IMR-90 (cell line): ENCODE measurements at regions not wholly inside any gene's neighbourhood (a gene's known extent, or its start where the extent isn't known, plus 50 kb on each side); places are given as distances from the start of the nearest gene placed in this dataset.

ENCODE experiments used
- ATAC-seq: fragments of 200-7000 bp; cut with Tn5 transposase; 2 replicates; pipeline ENCODE4 v1.9.1; 2020; ENCODE audit warnings: low read depth, mild to moderate bottlenecking, moderate library complexity
- BruUV-seq: library from RNA; stranded (reverse); fragments of 400-500 nt; replicated peaks from 2 replicates; lab custom pipeline; 2021; lab: Mats Ljungman, UMichigan
- CTCF ChIA-PET: fragments of 300-600 bp; formaldehyde crosslinking; extraction: SDS; loops from one replicate; lab custom pipeline; 2021; ENCODE audit warnings: antibody characterized with exemption; lab: Yijun Ruan, JAX
- POLR2A ChIA-PET: fragments of 300-600 bp; sonication (Branson Sonifier 250); formaldehyde crosslinking; loops from one replicate; lab custom pipeline; 2022; ENCODE audit warnings: antibody characterized with exemption; ENCODE audit not compliant: unreplicated experiment; lab: Charles Lee
- DNase-seq: peaks from one replicate; pipeline ENCODE4 v3.0.0; 2013
- H2AFZ ChIP-seq: replicated peaks from 2 replicates; pipeline ENCODE3; 2013; ENCODE audit warnings: low read length, mild to moderate bottlenecking; ENCODE audit not compliant: poor library complexity
- H2AK5ac ChIP-seq: 2 replicates; pipeline ENCODE4 v1.6.1; 2013; ENCODE audit warnings: low read depth, low read length, inconsistent platforms
- H2AK9ac ChIP-seq: replicated peaks from 2 replicates; pipeline ENCODE3; 2013; ENCODE audit warnings: mild to moderate bottlenecking, low read depth, low read length, moderate library complexity; ENCODE audit not compliant: poor library complexity
- H2BK120ac ChIP-seq: 2 replicates; pipeline ENCODE4 v1.6.1; 2013; ENCODE audit warnings: low read depth, low read length, inconsistent platforms
- H2BK15ac ChIP-seq: 3 replicates; pipeline ENCODE4 v1.6.1; 2013; ENCODE audit warnings: low read depth, low read length, inconsistent platforms
- H2BK20ac ChIP-seq: 2 replicates; pipeline ENCODE4 v1.6.1; 2013; ENCODE audit warnings: low read depth, mild to moderate bottlenecking, inconsistent platforms, low read length, moderate library complexity
- H2BK5ac ChIP-seq: 2 replicates; pipeline ENCODE4 v1.6.1; 2013; ENCODE audit warnings: mild to moderate bottlenecking, low read depth, low read length, inconsistent platforms; ENCODE audit not compliant: poor library complexity, severe bottlenecking
- H3K14ac ChIP-seq: replicated peaks from 2 replicates; pipeline ENCODE4 v1.6.1; 2013; ENCODE audit warnings: low read depth, low read length, inconsistent platforms
- H3K18ac ChIP-seq: 2 replicates; pipeline ENCODE4 v1.6.1; 2013; ENCODE audit warnings: low read depth, low read length, control low read depth
- H3K23ac ChIP-seq: 2 replicates; pipeline ENCODE4 v1.6.1; 2013; ENCODE audit warnings: low read depth, low read length, inconsistent platforms
- H3K27ac ChIP-seq: 2 replicates; pipeline ENCODE4 v1.5.1; 2013; ENCODE audit warnings: mild to moderate bottlenecking, control low read depth, low read length; ENCODE audit not compliant: insufficient read depth
- H3K27me3 ChIP-seq: 2 replicates; pipeline ENCODE4 v1.6.1; 2013; ENCODE audit warnings: low read length; ENCODE audit not compliant: control insufficient read depth, insufficient read depth
- H3K36me3 ChIP-seq: 2 replicates; pipeline ENCODE4 v1.6.1; 2013; ENCODE audit warnings: low read length, mixed read lengths; ENCODE audit not compliant: control insufficient read depth, insufficient read depth
- H3K4ac ChIP-seq: 2 replicates; pipeline ENCODE4 v1.6.1; 2013; ENCODE audit warnings: low read depth, low read length, inconsistent platforms
- H3K4me1 ChIP-seq: 2 replicates; pipeline ENCODE4 v1.6.1; 2013; ENCODE audit warnings: low read length, mixed read lengths; ENCODE audit not compliant: control insufficient read depth, insufficient read depth
- H3K4me2 ChIP-seq: 2 replicates; pipeline ENCODE4 v1.6.1; 2013; ENCODE audit warnings: low read depth, mild to moderate bottlenecking, control low read depth, low read length, moderate library complexity
- H3K4me3 ChIP-seq: 2 replicates; pipeline ENCODE4 v1.5.1; 2013; ENCODE audit warnings: low read depth, mild to moderate bottlenecking, control low read depth, low read length, moderate library complexity; ENCODE audit not compliant: insufficient read depth
- H3K56ac ChIP-seq: 2 replicates; pipeline ENCODE4 v1.6.1; 2013; ENCODE audit warnings: low read length, inconsistent platforms; ENCODE audit not compliant: insufficient read depth; ENCODE audit errors: extremely low read depth
- H3K79me1 ChIP-seq, 2 experiments: 2 replicates each; pipeline ENCODE4 v1.6.1; 2013; ENCODE audit warnings: low read length in 2 of 2, inconsistent platforms in 1 of 2, low read depth in 1 of 2
- H3K9ac ChIP-seq: 2 replicates; pipeline ENCODE4 v1.6.1; 2013; ENCODE audit warnings: low read depth, low read length, control low read depth
- H3K9me1 ChIP-seq: 2 replicates; pipeline ENCODE4 v1.6.1; 2013; ENCODE audit warnings: low read length, inconsistent platforms; ENCODE audit not compliant: insufficient read depth
- H3K9me3 ChIP-seq: 2 replicates; pipeline ENCODE4 v1.6.1; 2013; ENCODE audit warnings: low read length; ENCODE audit not compliant: control insufficient read depth, insufficient read depth
- H4K20me1 ChIP-seq: 2 replicates; pipeline ENCODE4 v1.6.1; 2013; ENCODE audit warnings: low read length, inconsistent platforms; ENCODE audit not compliant: insufficient read depth
- H4K5ac ChIP-seq: 2 replicates; pipeline ENCODE4 v1.6.1; 2013; ENCODE audit warnings: mild to moderate bottlenecking, low read depth, low read length, control low read depth
- H4K8ac ChIP-seq, 2 experiments: 2 replicates each; pipeline ENCODE4 v1.6.1; 2013; ENCODE audit warnings: low read depth in 2 of 2, low read length in 2 of 2, control low read depth in 1 of 2, inconsistent platforms in 1 of 2
- H4K91ac ChIP-seq: 2 replicates; pipeline ENCODE4 v1.6.1; 2013; ENCODE audit warnings: low read depth, low read length, inconsistent platforms; ENCODE audit not compliant: insufficient read depth
- BHLHE40 ChIP-seq: fragments of 150-350 bp; IDR thresholded peaks from 2 replicates; pipeline ENCODE4 v1.6.1; 2016; ENCODE audit warnings: mild to moderate bottlenecking, low read depth, low read length
- CEBPB ChIP-seq: IDR thresholded peaks from 2 replicates; pipeline ENCODE4 v1.6.1; 2012; ENCODE audit warnings: low read depth, low read length, improper control_type of control experiment
- CHD1 ChIP-seq: IDR thresholded peaks from 2 replicates; pipeline ENCODE4 v1.6.1; 2012; ENCODE audit warnings: low read depth, low read length, improper control_type of control experiment
- ELK1 ChIP-seq: fragments of 150-350 bp; IDR thresholded peaks from 2 replicates; pipeline ENCODE4 v1.6.1; 2016; ENCODE audit warnings: low read depth, mild to moderate bottlenecking, low read length, moderate library complexity, borderline replicate concordance
- FOS ChIP-seq: fragments of 150-350 bp; IDR thresholded peaks from 2 replicates; pipeline ENCODE4 v1.6.1; 2016; ENCODE audit warnings: low read depth, low read length
- MAFK ChIP-seq: IDR thresholded peaks from 2 replicates; pipeline ENCODE4 v1.6.1; 2012; ENCODE audit warnings: low read depth, low read length, improper control_type of control experiment
- MAZ ChIP-seq: IDR thresholded peaks from 2 replicates; pipeline ENCODE4 v1.6.1; 2012; ENCODE audit warnings: low read depth, mild to moderate bottlenecking, low read length, improper control_type of control experiment, moderate library complexity, borderline replicate concordance
- MXI1 ChIP-seq: IDR thresholded peaks from 2 replicates; pipeline ENCODE4 v1.6.1; 2012; ENCODE audit warnings: low read depth, mild to moderate bottlenecking, low read length, moderate library complexity, borderline replicate concordance
- NFE2L2 ChIP-seq: fragments of 150-350 bp; IDR thresholded peaks from 2 replicates; pipeline ENCODE4 v1.6.1; 2016; ENCODE audit warnings: low read depth, mild to moderate bottlenecking, low read length
- POLR2A ChIP-seq: IDR thresholded peaks from 2 replicates; pipeline ENCODE4 v1.6.1; 2012; ENCODE audit warnings: mild to moderate bottlenecking, low read depth, low read length
- RAD21 ChIP-seq: IDR thresholded peaks from 2 replicates; pipeline ENCODE4 v1.6.1; 2012; ENCODE audit warnings: low read length, improper control_type of control experiment
- RFX5 ChIP-seq: IDR thresholded peaks from 2 replicates; pipeline ENCODE4 v1.8.0; 2012; ENCODE audit warnings: low read depth, mild to moderate bottlenecking, low read length, moderate library complexity
- USF2 ChIP-seq: fragments of 150-350 bp; IDR thresholded peaks from 2 replicates; pipeline ENCODE4 v1.6.1; 2017; ENCODE audit warnings: mild to moderate bottlenecking, antibody characterized with exemption, low read length, low read depth
- WGBS, 2 experiments: methylation state at CpG; one replicate each; pipeline versions ENCODE4 v1.1.5 to v1.1.7; 2013; ENCODE audit warnings: missing lambda C conversion rate in 2 of 2; ENCODE audit not compliant: insufficient read length in 1 of 2; ENCODE audit errors: extremely low coverage in 2 of 2; 5-methylcytosine and 5-hydroxymethylcytosine counted together
- dilution Hi-C: fragments of 300-500 bp; cut with HindIII; formaldehyde crosslinking; loops from one replicate; pipeline ENCODE4 v1.14.3; 2018; ENCODE audit warnings: low sequenced_read_pairs; ENCODE audit not compliant: unreplicated experiment
- in situ Hi-C: fragments of 300-500 bp; cut with MboI; formaldehyde crosslinking; loops from 3 replicates; pipeline ENCODE4 v1.14.3; 2019; ENCODE audit warnings: low sequenced_read_pairs, inconsistent platforms, mixed read lengths
- intact Hi-C: fragments of 100-400 bp; cut with micrococcal nuclease; formaldehyde crosslinking; loops from 2 replicates; pipeline ENCODE4 v1.10.0; 2022

- Histone ChIP-seq H2BK5ac (peak overlapping the region; percentile 66), H4K8ac (no peak overlapping the region), H3K9ac (no peak overlapping the region), H3K4me3 (no peak overlapping the region), H3K4me2 (peak overlapping the region; percentile 75; the same call in 1 of the 2 replicates), H3K56ac (0 out of 2 replicates have a peak overlapping the region, but pooled peaks have one; percentile 23), H3K4me1 (peaks cover 4% of the 10 kb centered on the region), H3K14ac (no peak overlapping the region), H2BK20ac (0 out of 2 replicates have a peak overlapping the region, but pooled peaks have one; percentile 8), H2BK120ac (peak overlapping the region; percentile 61; the same call in 1 of the 2 replicates), H3K9me3 (no peaks in the 10 kb centered on the region), H3K9me1 (peaks cover 6% of the 10 kb centered on the region), H3K4ac (no peak overlapping the region), H3K36me3 (no peaks in the 10 kb centered on the region), H3K27ac (no peak overlapping the region), H2AK9ac (no peak overlapping the region), H2BK15ac (no peak overlapping the region), H4K20me1 (peaks cover 4% of the 10 kb centered on the region; the same call in 1 of the 2 replicates), H3K27me3 (no peaks in the 10 kb centered on the region), H2AK5ac (no peak overlapping the region), H3K23ac (no peak overlapping the region), H4K5ac (no peak overlapping the region), H3K18ac (no peak overlapping the region), H4K91ac (no peak overlapping the region), H3K79me1 (peaks cover 19 to 44% of the 10 kb centered on the region in 2 experiments), H2AFZ (no peak overlapping the region)
- in situ Hi-C loops (no loop called here), dilution Hi-C loops (no loop called here), intact Hi-C loops (loop anchor here (10.0 kb wide), 2 partner anchors 59 to 279 kb away; a partner anchor contains a TSS)
- ATAC-seq (peak; percentile 30), DNase-seq (peak; percentile 46)
- 0% methylated on average over 1 of the region's 2 CpGs; no CpG with 5 or more reads in 1 of the 2 experiments for WGBS, 2 experiments
- TF ChIP-seq CEBPB (no peak), MXI1 (no peak), MAZ (no peak), POLR2A (no peak), BHLHE40 (no peak), MAFK (no peak), USF2 (no peak), ELK1 (no peak), RFX5 (no peak), FOS (no peak), RAD21 (no peak), CHD1 (no peak), NFE2L2 (no peak)
- BruUV-seq: no TSS peak
- ChIA-PET POLR2A (no interaction called here), CTCF (no interaction called here)
Measured at GRCh38 chr13:107585469-107586180, 629.7 kb downstream of the LIG4 start.
